GM12865 (cell line): ENCODE measurements at regions not wholly inside any gene's neighbourhood (a gene's known extent, or its start where the extent isn't known, plus 50 kb on each side); places are given as distances from the start of the nearest gene placed in this dataset.

Source experiments
- DNase-seq: peaks from one replicate; pipeline ENCODE4 v3.0.0; 2010; ENCODE audit warnings: low read depth
- H3K4me3 ChIP-seq: 2 replicates; pipeline ENCODE4 v1.5.1; 2011; ENCODE audit warnings: mild to moderate bottlenecking, low read depth, low read length, control low read depth
- TF ChIP-seq, protein P1 (sequence below): IDR thresholded peaks from 2 replicates; pipeline ENCODE4 v1.5.1; 2011; ENCODE audit warnings: low read length, control low read depth, low read depth, inconsistent platforms; ENCODE audit not compliant: insufficient read depth; ENCODE audit errors: missing control alignments

DNA sequence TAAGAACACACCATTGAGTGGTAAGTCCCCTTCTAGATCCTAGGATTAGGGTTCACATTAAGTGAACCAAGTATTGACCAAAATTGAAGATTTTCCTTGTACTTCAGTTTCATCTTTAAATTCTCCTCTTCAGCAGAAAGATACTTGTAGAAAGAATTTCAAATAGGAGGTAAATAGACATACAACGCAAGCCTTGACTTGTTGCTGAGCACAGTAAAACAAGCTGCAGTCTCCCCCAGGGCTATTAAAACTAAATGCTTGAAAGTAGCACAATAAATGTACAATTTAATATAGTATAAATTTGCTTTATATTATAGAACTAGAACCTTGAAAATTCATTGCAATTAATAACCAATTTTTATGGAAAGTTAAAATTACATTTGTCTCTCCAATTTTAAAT, 170.1 kb upstream of the TARS1 start:
- H3K4me3 ChIP-seq = no peak overlapping the region
- no peak for DNase-seq
- TF ChIP-seq, protein P1, sequence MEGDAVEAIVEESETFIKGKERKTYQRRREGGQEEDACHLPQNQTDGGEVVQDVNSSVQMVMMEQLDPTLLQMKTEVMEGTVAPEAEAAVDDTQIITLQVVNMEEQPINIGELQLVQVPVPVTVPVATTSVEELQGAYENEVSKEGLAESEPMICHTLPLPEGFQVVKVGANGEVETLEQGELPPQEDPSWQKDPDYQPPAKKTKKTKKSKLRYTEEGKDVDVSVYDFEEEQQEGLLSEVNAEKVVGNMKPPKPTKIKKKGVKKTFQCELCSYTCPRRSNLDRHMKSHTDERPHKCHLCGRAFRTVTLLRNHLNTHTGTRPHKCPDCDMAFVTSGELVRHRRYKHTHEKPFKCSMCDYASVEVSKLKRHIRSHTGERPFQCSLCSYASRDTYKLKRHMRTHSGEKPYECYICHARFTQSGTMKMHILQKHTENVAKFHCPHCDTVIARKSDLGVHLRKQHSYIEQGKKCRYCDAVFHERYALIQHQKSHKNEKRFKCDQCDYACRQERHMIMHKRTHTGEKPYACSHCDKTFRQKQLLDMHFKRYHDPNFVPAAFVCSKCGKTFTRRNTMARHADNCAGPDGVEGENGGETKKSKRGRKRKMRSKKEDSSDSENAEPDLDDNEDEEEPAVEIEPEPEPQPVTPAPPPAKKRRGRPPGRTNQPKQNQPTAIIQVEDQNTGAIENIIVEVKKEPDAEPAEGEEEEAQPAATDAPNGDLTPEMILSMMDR = no peak

DNA sequence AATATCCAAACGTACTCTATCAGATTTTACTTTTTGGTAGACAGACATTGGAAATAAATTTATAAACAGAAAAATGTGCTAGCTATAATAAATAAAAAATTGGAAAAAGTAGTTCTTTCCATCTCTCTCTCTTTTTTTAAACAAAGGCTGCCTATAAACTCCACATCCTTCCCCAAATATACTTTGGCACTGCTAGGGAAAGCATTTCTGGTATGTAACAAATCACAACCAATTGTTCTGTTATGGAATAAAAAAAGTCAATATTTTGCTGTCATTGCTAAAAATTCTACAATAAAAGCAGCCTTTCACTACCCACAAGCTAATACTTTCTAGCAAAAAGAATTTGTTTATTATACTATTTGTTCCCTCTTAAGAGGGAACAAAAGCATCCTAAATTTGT, 169.2 kb upstream of the TARS1 start:
- no peak for DNase-seq
- TF ChIP-seq, protein P1 = no peak
- no peak overlapping the region for H3K4me3 ChIP-seq

DNA sequence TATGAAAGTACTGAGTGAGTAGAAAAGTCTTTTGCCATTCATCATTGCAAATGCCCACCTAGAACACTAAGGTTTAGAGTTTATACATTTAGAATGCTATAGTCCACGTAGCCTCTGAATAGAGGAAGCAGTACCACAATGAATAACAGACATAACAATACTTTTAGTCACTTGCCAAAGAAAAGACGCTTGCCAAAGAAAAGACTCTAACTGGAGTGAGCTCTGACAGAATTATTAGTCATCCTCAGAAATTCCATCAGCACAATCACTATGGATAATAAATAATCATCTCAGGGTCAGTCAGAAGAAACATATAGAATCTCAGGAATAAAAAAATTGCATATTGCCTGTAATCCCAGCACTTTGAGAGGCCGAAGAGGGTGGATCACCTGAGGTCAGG, 168.5 kb upstream of the TARS1 start:
- no peak overlapping the region for H3K4me3 ChIP-seq
- DNase-seq = no peak
- TF ChIP-seq, protein P1 = no peak

DNA sequence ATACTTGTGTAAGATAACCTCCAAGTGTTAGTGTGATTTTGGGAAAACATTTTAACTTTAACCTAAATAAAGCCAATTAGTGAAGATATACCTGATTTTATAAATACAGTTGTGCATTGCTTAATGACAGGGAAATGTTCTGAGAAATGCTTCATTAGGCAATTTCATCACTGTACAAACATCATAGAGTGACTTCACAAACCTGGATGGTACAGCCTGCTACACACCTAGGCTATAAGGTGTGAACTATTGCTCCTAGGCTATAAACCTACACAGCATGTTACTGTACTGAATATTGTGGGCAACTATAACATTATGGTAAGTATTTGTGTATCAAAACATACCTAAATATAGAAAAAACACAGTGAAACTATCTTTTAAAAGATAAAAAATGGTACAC, 166.8 kb upstream of the TARS1 start:
- DNase-seq = no peak
- H3K4me3 ChIP-seq = no peak overlapping the region
- TF ChIP-seq, protein P1 = no peak

DNA sequence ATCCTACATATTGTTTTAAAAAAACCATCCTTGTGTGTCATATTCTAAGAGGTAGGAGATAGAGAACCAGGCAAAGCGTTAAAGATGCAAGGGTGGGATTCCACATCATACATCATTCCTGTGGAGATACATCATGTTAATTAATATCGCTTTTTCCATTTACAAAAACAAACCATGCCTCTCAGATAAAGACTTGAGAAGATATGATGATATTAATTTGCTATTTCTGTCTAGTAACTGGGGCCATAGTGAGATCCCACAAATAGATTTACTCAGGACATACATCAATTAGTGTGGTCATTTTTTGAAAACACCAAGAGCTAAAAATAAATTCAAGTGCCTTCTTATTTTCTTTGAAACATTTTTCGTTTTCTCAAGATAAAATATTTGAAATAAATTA, 165.4 kb upstream of the TARS1 start:
- no peak overlapping the region for H3K4me3 ChIP-seq
- no peak for DNase-seq
- TF ChIP-seq, protein P1 = no peak

DNA sequence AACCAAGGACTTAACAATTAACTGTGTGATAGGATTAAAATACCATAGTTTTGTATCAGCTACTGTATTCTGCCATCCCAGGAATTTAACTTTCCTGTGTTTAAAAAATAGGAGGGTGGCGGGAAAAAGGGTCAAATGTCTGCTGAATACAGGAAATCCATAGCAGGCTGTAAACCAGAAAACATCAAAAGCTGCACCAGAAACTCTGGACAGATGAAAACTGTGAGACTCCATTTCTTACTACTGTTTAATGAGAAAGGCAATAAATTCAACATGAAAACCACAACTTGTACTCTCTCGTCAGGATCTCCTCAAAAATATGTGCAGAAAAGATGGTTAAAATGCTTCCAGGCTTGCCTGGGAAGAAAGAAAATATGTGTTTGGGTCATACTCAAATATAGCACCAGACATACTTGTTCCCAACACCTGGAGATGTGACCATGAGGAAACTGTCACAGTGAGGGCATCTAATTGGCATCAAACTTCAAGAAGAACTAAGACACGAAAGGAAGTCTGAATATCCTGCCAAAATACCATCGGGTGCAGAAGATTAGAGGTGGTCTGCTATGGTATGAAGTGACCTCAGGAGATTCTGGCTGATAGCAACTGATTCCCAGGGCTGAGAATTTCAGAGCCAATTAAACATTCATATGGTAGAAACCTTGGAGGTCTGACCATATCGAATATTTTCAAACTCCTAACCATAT, 164.7 kb upstream of the TARS1 start:
- DNase-seq = no peak
- TF ChIP-seq, protein P1 = no peak
- no peak overlapping the region for H3K4me3 ChIP-seq

DNA sequence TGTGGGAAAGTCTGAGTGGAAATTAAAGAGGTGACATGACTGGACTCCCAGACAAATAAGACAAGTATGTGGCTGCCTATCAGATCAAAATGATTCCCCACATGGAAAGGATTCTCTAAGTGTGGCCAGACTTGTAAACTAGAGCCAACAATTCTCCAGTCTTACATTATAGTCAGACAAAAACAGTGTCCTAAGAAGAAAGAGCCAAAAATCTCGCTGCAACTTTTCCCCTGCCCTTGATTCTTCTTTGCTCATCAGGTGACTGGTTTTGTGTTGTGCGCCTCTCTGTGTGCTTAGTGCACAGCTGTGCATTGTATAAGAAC, 164.2 kb upstream of the TARS1 start:
- DNase-seq = no peak
- H3K4me3 ChIP-seq = no peak overlapping the region
- TF ChIP-seq, protein P1 = no peak
